Upper lobe of left lung (tissue), 4 donors: ENCODE measurements at regions not wholly inside any gene's neighbourhood (a gene's known extent, or its start where the extent isn't known, plus 50 kb on each side); places are given as distances from the start of the nearest gene placed in this dataset.

Source experiments
- POLR2A ChIP-seq, 4 donors: fragments of 450-650 bp; IDR thresholded peaks; one replicate each; pipeline ENCODE4 v1.5.1; 2016 to 2017; ENCODE audit warnings: antibody characterized with exemption in 4 of 4, mild to moderate bottlenecking in 2 of 4
- POLR2AphosphoS5 ChIP-seq, 2 donors: sonication (generic); formaldehyde crosslinking; IDR thresholded peaks; one replicate each; pipeline ENCODE4 v1.5.1; 2017; ENCODE audit warnings: antibody characterized with exemption in 2 of 2
- TF ChIP-seq, protein P1 (sequence below), 6 experiments: fragments of 450-650 bp in 4 of 6; fragments of 200-600 bp in 2 of 6; sonication (generic) in 2 of 6; IDR thresholded peaks; one replicate each; pipeline ENCODE4 v1.5.1; 2016 to 2019; ENCODE audit warnings: antibody characterized with exemption in 6 of 6

DNA sequence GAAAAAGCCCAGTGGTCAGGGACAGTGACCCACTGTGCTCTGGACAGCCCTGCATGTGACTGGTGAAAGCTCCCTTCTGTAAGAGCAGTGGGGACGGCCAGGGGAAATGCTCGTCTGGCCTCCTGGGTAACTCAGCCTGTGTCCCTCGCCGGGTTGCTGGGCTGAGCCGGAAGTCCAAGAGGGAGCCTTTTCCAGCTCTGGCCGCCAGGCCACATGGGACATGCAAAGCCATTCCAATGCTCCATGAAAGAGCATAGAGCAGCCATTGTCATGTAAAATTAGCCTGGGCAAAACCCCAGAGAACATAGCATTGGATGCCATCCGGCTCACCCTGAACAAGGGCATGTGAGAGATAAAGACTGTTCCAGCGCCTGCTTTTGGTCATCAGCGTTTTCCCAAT is 64.9 kb upstream of the ADRB1 start:
- TF ChIP-seq POLR2AphosphoS5 (IDR thresholded peaks at IDR 0.05) (no peak), POLR2A (IDR thresholded peaks at IDR 0.05) (no peak)
- TF ChIP-seq, protein P1, sequence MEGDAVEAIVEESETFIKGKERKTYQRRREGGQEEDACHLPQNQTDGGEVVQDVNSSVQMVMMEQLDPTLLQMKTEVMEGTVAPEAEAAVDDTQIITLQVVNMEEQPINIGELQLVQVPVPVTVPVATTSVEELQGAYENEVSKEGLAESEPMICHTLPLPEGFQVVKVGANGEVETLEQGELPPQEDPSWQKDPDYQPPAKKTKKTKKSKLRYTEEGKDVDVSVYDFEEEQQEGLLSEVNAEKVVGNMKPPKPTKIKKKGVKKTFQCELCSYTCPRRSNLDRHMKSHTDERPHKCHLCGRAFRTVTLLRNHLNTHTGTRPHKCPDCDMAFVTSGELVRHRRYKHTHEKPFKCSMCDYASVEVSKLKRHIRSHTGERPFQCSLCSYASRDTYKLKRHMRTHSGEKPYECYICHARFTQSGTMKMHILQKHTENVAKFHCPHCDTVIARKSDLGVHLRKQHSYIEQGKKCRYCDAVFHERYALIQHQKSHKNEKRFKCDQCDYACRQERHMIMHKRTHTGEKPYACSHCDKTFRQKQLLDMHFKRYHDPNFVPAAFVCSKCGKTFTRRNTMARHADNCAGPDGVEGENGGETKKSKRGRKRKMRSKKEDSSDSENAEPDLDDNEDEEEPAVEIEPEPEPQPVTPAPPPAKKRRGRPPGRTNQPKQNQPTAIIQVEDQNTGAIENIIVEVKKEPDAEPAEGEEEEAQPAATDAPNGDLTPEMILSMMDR (IDR thresholded peaks at IDR 0.05), result no peak
